ENCODE measurements at regions not wholly inside any gene's neighbourhood (a gene's known extent, or its start where the extent isn't known, plus 50 kb on each side); places are given as distances from the start of the nearest gene placed in this dataset.

DNA sequence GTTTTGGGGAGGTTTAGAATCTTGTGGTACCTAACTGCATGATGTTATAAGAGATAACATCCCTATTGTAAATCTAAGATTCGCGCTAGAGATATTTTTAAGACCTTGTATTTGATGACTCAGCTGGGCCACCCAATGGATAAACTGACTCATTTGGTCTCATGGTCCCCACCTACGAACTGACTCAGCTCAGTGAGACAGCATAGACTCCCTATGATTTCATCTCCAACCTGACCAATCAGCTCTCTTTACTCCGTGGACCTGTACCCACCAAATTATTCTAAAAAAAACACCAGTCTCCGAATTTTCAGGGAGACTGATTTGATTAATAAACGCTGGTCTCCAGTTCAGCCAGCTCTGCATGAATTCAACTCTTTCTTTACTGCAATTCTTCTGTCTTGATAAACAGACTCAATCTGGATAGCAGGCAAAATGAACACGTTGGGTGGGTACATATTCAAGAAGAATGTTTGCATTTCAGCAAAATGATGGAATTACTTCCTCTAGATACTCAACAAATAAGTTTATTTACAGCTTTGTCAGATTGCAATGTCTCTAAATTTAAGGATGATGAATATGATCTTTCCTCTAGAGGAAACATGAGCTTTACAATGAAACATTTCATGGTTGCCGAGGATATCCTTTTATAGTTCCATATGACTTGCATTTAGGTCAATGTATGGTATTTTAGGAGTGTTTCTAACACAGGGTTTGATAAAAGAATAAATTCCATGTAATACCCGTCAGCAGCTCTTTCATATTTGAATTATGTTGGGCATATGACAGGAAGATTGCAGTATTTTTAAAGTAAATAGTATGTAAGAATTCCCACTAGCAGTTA is 516.6 kb upstream of the RGS18 start:
- TF ChIP-seq IRF4 (IDR thresholded peaks at IDR 0.05; ENCODE audit: low read depth, low read length): no peak
- no peak for TF ChIP-seq ZZZ3 (IDR thresholded peaks at IDR 0.05; ENCODE audit: control insufficient read depth, insufficient read length, low read depth)
- TF ChIP-seq POLR2AphosphoS5 (IDR thresholded peaks at IDR 0.05; ENCODE audit: low read length): no peak
- POLR2A ChIA-PET: no interaction called here

DNA sequence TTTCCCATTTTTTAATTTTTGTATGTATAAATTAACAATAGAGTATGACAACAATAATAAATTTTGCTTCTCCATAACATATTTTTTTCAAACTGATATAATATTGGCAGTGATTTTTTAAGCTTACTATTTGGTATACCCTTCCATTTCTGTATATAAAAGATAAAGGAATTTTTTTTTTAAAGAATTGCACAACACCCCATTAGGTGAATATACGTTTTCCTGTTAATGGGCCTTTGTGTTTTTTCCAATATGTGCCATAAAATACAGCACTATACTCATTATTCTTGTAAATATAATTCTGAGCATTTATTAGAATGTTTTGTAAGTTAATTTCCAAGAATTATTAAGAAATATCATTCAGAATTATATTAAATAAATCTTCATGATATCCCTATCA is 515.2 kb upstream of the RGS18 start:
- ChIA-PET POLR2A (no interaction called here), RAD21 (ENCODE audit: unreplicated experiment) (no interaction called here), CTCF (no interaction called here), SMC1A (ENCODE audit: uncharacterized antibody, unreplicated experiment) (no interaction called here)
- no peak overlapping the region for H3K27ac ChIP-seq (ENCODE audit: control insufficient read depth, insufficient read depth)
- no peaks in the 10 kb centered on the region for H3K4me1 ChIP-seq (ENCODE audit: control insufficient read depth, insufficient read depth, low read length)
- H3K36me3 ChIP-seq (ENCODE audit: control insufficient read depth in 2 of 2, insufficient read depth in 2 of 2, low read length in 1 of 2): no peaks in the 10 kb centered on the region
- no TSS peak for BruUV-seq (replicated peaks)
- H3K27me3 ChIP-seq (replicated peaks in 1 of 2; ENCODE audit: control insufficient read depth in 2 of 2, insufficient read depth in 2 of 2, low read length in 1 of 2): no peaks in the 10 kb centered on the region
- no peaks in the 10 kb centered on the region for H3K79me2 ChIP-seq (ENCODE audit: control insufficient read depth, insufficient read depth, low read length)
- no peak overlapping the region for H3K9ac ChIP-seq (ENCODE audit: control insufficient read depth, insufficient read depth, low read length)
- no peak overlapping the region for H3K4me2 ChIP-seq (ENCODE audit: control insufficient read depth, insufficient read depth)
- H3K4me3 ChIP-seq: no peak overlapping the region
- WGBS (ENCODE audit: insufficient coverage, insufficient replicate concordance, low lambda C conversion rate, missing lambda C conversion rate): 0% methylated on average over 1 of the region's 1 CpG
- no peak for ATAC-seq
- H4K20me1 ChIP-seq (ENCODE audit: control insufficient read depth, insufficient read depth): no peaks in the 10 kb centered on the region
- no peak overlapping the region for H2AFZ ChIP-seq (ENCODE audit: control insufficient read depth, low read depth, low read length)
- no peak for FAIRE-seq
- DNase-seq (ENCODE audit: low read depth, low spot score): no peak
- in situ Hi-C loops (cut with MboI) (no loop called here), intact Hi-C loops (cut with micrococcal nuclease; ENCODE audit: unreplicated experiment) (no loop called here)
- no peaks in the 10 kb centered on the region for H3K9me3 ChIP-seq (replicated peaks; ENCODE audit: control insufficient read depth, insufficient read depth, low read length)
- TF ChIP-seq TAF1 (IDR thresholded peaks at IDR 0.05; ENCODE audit: borderline replicate concordance, low read depth, low read length) (no peak), POLR2AphosphoS2 (IDR thresholded peaks at IDR 0.05; ENCODE audit: low read depth, low read length) (no peak), NR2F1 (conservative IDR thresholded peaks at IDR 0.05) (no peak), CUX1 (IDR thresholded peaks at IDR 0.05; ENCODE audit: insufficient replicate concordance, low read depth, low read length) (no peak), MYC (IDR thresholded peaks at IDR 0.05; ENCODE audit: insufficient read depth, insufficient read length, insufficient replicate concordance, low read length, severe bottlenecking) (no peak), SMAD5 (IDR thresholded peaks at IDR 0.05; ENCODE audit: low read depth) (no peak), EED (IDR thresholded peaks at IDR 0.05; ENCODE audit: low read depth) (no peak)
- TF ChIP-seq, protein P1, sequence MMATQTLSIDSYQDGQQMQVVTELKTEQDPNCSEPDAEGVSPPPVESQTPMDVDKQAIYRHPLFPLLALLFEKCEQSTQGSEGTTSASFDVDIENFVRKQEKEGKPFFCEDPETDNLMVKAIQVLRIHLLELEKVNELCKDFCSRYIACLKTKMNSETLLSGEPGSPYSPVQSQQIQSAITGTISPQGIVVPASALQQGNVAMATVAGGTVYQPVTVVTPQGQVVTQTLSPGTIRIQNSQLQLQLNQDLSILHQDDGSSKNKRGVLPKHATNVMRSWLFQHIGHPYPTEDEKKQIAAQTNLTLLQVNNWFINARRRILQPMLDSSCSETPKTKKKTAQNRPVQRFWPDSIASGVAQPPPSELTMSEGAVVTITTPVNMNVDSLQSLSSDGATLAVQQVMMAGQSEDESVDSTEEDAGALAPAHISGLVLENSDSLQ (IDR thresholded peaks at IDR 0.05): no peak

More for the DNA sequence above, 516.6 kb upstream of the RGS18 start:
- no peak overlapping the region for H3K9ac ChIP-seq (ENCODE audit: control insufficient read depth, insufficient read depth, low read length)
- no peak overlapping the region for H3K4me3 ChIP-seq
- no peaks in the 10 kb centered on the region for H3K36me3 ChIP-seq (ENCODE audit: control insufficient read depth in 2 of 2, insufficient read depth in 2 of 2, low read length in 1 of 2)
- peak; percentile 47; the same call in 1 of the 3 replicates for ATAC-seq
- ChIA-PET RAD21 (ENCODE audit: unreplicated experiment) (no interaction called here), SMC1A (ENCODE audit: uncharacterized antibody, unreplicated experiment) (interaction anchor here (0.6 to 1.3 kb wide), 3 partner anchors 11 to 58 kb away, joined by 3 read pairs; no protein-coding TSS in a partner anchor), CTCF (no interaction called here)
- H3K79me2 ChIP-seq (ENCODE audit: control insufficient read depth, insufficient read depth, low read length): no peaks in the 10 kb centered on the region
- no peaks in the 10 kb centered on the region for H3K9me3 ChIP-seq (replicated peaks; ENCODE audit: control insufficient read depth, insufficient read depth, low read length)
- DNase-seq (ENCODE audit: low read depth, low spot score): no peak
- in situ Hi-C loops (cut with MboI): no loop called here
- no peaks in the 10 kb centered on the region for H3K4me1 ChIP-seq (ENCODE audit: control insufficient read depth, insufficient read depth, low read length)
- no peak for FAIRE-seq
- no peak overlapping the region for H2AFZ ChIP-seq (ENCODE audit: control insufficient read depth, low read depth, low read length)
- intact Hi-C loops (cut with micrococcal nuclease; ENCODE audit: unreplicated experiment): no loop called here
- H4K20me1 ChIP-seq (ENCODE audit: control insufficient read depth, insufficient read depth): no peaks in the 10 kb centered on the region
- H3K4me2 ChIP-seq (ENCODE audit: control insufficient read depth, insufficient read depth): no peak overlapping the region
- no TSS peak for BruUV-seq (replicated peaks)
- 26% methylated on average over 9 of the region's 9 CpGs for WGBS (ENCODE audit: insufficient coverage, insufficient replicate concordance, low lambda C conversion rate, missing lambda C conversion rate)
- no peak overlapping the region for H3K27ac ChIP-seq (ENCODE audit: control insufficient read depth, insufficient read depth)
- H3K27me3 ChIP-seq (replicated peaks in 1 of 2; ENCODE audit: control insufficient read depth in 2 of 2, insufficient read depth in 2 of 2, low read length in 1 of 2): no peaks in the 10 kb centered on the region

All from GM12878 (cell line).